DND-41 (cell line): ENCODE measurements at regions not wholly inside any gene's neighbourhood (a gene's known extent, or its start where the extent isn't known, plus 50 kb on each side); places are given as distances from the start of the nearest gene placed in this dataset.

Experiments used
- CTCF ChIP-seq: IDR thresholded peaks from 2 replicates; pipeline ENCODE4 v1.5.1; 2012; ENCODE audit warnings: borderline replicate concordance, low read length, moderate library complexity, mild to moderate bottlenecking; ENCODE audit not compliant: poor library complexity, severe bottlenecking; ENCODE audit errors: extremely low read depth
- EZH2 ChIP-seq: IDR thresholded peaks from 3 replicates; pipeline ENCODE4 v1.6.1; 2012; ENCODE audit warnings: borderline replicate concordance, low read depth, mild to moderate bottlenecking, moderate library complexity, low read length, inconsistent platforms; ENCODE audit not compliant: severe bottlenecking

- TF ChIP-seq EZH2 (no peak), CTCF (no peak)
These were observed 143.0 kb upstream of the GALNT15 start for GRCh38 chr3:16031434-16031833.
